ENCODE measurements at regions not wholly inside any gene's neighbourhood (a gene's known extent, or its start where the extent isn't known, plus 50 kb on each side); places are given as distances from the start of the nearest gene placed in this dataset.

- no peaks in the 10 kb centered on the region for H3F3A ChIP-seq (ENCODE audit: insufficient read depth)
- H3K27me3 ChIP-seq (ENCODE audit: low read length), result no peaks in the 10 kb centered on the region
- no peak overlapping the region for H3K9ac ChIP-seq (ENCODE audit: low read length)
- no peaks in the 10 kb centered on the region for H3K9me3 ChIP-seq (ENCODE audit: insufficient read depth, low read length)
- H3K4me3 ChIP-seq (ENCODE audit: insufficient read depth, low read length, poor library complexity, severe bottlenecking), result no peak overlapping the region
- no peak overlapping the region for H3K27ac ChIP-seq (ENCODE audit: low read depth, low read length)
- no peaks in the 10 kb centered on the region for H4K20me1 ChIP-seq (ENCODE audit: low read depth, low read length)
- H3K36me3 ChIP-seq (ENCODE audit: low read length), result no peaks in the 10 kb centered on the region
- H3K9me2 ChIP-seq (replicated peaks; ENCODE audit: insufficient read depth, low read length), result no peaks in the 10 kb centered on the region
- no peak for TF ChIP-seq CTCF (IDR thresholded peaks at IDR 0.05; ENCODE audit: insufficient read depth, low read length, poor library complexity, severe bottlenecking)
- no peak for TF ChIP-seq EZH2phosphoT487 (conservative IDR thresholded peaks at IDR 0.05; ENCODE audit: low read length)
- no peak overlapping the region for H2AFZ ChIP-seq (ENCODE audit: low read depth, low read length, severe bottlenecking)
- H3K4me2 ChIP-seq (ENCODE audit: low read depth, low read length, poor library complexity, severe bottlenecking), result no peak overlapping the region
- H3K79me2 ChIP-seq (ENCODE audit: insufficient read depth, low read length), result no peaks in the 10 kb centered on the region
Observed at GRCh38 chr2:179354296-179354695, 89.7 kb upstream of the SESTD1 start.

- TF ChIP-seq CTCF (IDR thresholded peaks at IDR 0.05; ENCODE audit: insufficient read depth, low read length, poor library complexity, severe bottlenecking) (no peak), EZH2phosphoT487 (conservative IDR thresholded peaks at IDR 0.05; ENCODE audit: low read length) (no peak)
- no peaks in the 10 kb centered on the region for H3K27me3 ChIP-seq (ENCODE audit: low read length)
- H3F3A ChIP-seq (ENCODE audit: insufficient read depth), result no peaks in the 10 kb centered on the region
- no peak overlapping the region for H2AFZ ChIP-seq (ENCODE audit: low read depth, low read length, severe bottlenecking)
- H3K4me3 ChIP-seq (ENCODE audit: insufficient read depth, low read length, poor library complexity, severe bottlenecking), result no peak overlapping the region
- no peaks in the 10 kb centered on the region for H3K9me3 ChIP-seq (ENCODE audit: insufficient read depth, low read length)
- no peak overlapping the region for H3K4me2 ChIP-seq (ENCODE audit: low read depth, low read length, poor library complexity, severe bottlenecking)
- no peak overlapping the region for H3K9ac ChIP-seq (ENCODE audit: low read length)
- H3K27ac ChIP-seq (ENCODE audit: low read depth, low read length), result no peak overlapping the region
- no peaks in the 10 kb centered on the region for H4K20me1 ChIP-seq (ENCODE audit: low read depth, low read length)
- H3K36me3 ChIP-seq (ENCODE audit: low read length), result no peaks in the 10 kb centered on the region
- H3K79me2 ChIP-seq (ENCODE audit: insufficient read depth, low read length), result no peaks in the 10 kb centered on the region
- no peaks in the 10 kb centered on the region for H3K9me2 ChIP-seq (replicated peaks; ENCODE audit: insufficient read depth, low read length)
Observed at GRCh38 chr2:179352181-179352580, 87.5 kb upstream of the SESTD1 start.

- H3K36me3 ChIP-seq (ENCODE audit: low read length), result no peaks in the 10 kb centered on the region
- H3K9me3 ChIP-seq (ENCODE audit: insufficient read depth, low read length), result no peaks in the 10 kb centered on the region
- no peaks in the 10 kb centered on the region for H3K27me3 ChIP-seq (ENCODE audit: low read length)
- H3F3A ChIP-seq (ENCODE audit: insufficient read depth), result no peaks in the 10 kb centered on the region
- H3K27ac ChIP-seq (ENCODE audit: low read depth, low read length), result no peak overlapping the region
- no peak overlapping the region for H3K4me3 ChIP-seq (ENCODE audit: insufficient read depth, low read length, poor library complexity, severe bottlenecking)
- TF ChIP-seq EZH2phosphoT487 (conservative IDR thresholded peaks at IDR 0.05; ENCODE audit: low read length) (no peak), CTCF (IDR thresholded peaks at IDR 0.05; ENCODE audit: insufficient read depth, low read length, poor library complexity, severe bottlenecking) (no peak)
- H3K4me2 ChIP-seq (ENCODE audit: low read depth, low read length, poor library complexity, severe bottlenecking), result no peak overlapping the region
- H2AFZ ChIP-seq (ENCODE audit: low read depth, low read length, severe bottlenecking), result no peak overlapping the region
- no peaks in the 10 kb centered on the region for H4K20me1 ChIP-seq (ENCODE audit: low read depth, low read length)
- no peak overlapping the region for H3K9ac ChIP-seq (ENCODE audit: low read length)
- H3K9me2 ChIP-seq (replicated peaks; ENCODE audit: insufficient read depth, low read length), result no peaks in the 10 kb centered on the region
- H3K79me2 ChIP-seq (ENCODE audit: insufficient read depth, low read length), result no peaks in the 10 kb centered on the region
Observed at GRCh38 chr2:179351057-179351456, 86.4 kb upstream of the SESTD1 start.
